Spinal cord (tissue), 9 donors: ENCODE measurements at regions not wholly inside any gene's neighbourhood (a gene's known extent, or its start where the extent isn't known, plus 50 kb on each side); places are given as distances from the start of the nearest gene placed in this dataset.

ENCODE experiments used
- DNase-seq, 6 donors: peaks; one replicate each; pipeline versions ENCODE4 v3.0.0 to v3.0.0-alpha.2; 2013 to 2015; ENCODE audit warnings: low spot score in 6 of 6, low read depth in 4 of 6
- H3K27ac ChIP-seq: one replicate; pipeline ENCODE4 v1.5.1; 2013; ENCODE audit warnings: low read depth, low read length, control low read depth
- H3K27me3 ChIP-seq: one replicate; pipeline ENCODE4 v1.6.1; 2013; ENCODE audit warnings: low read length; ENCODE audit not compliant: control insufficient read depth, insufficient read depth
- H3K36me3 ChIP-seq: one replicate; pipeline ENCODE4 v1.6.1; 2013; ENCODE audit warnings: low read length; ENCODE audit not compliant: control insufficient read depth, insufficient read depth
- H3K4me1 ChIP-seq: one replicate; pipeline ENCODE4 v1.6.1; 2013; ENCODE audit warnings: low read length; ENCODE audit not compliant: control insufficient read depth, insufficient read depth
- H3K4me3 ChIP-seq: one replicate; pipeline ENCODE4 v1.5.1; 2013; ENCODE audit warnings: low read depth, low read length, control low read depth
- H3K9me3 ChIP-seq: one replicate; pipeline ENCODE4 v1.6.1; 2013; ENCODE audit warnings: low read length; ENCODE audit not compliant: control insufficient read depth, insufficient read depth
- WGBS: methylation state at CpG from one replicate; pipeline ENCODE4 v1.1.5; 2013; ENCODE audit warnings: missing lambda C conversion rate; ENCODE audit not compliant: insufficient coverage; 5-methylcytosine and 5-hydroxymethylcytosine counted together
- donor health status: healthy.

- WGBS = 77% methylated on average over 3 of the region's 3 CpGs
These were observed 555.3 kb downstream of the DNAJB9 start for GRCh38 chr7:109125001-109125400.

GRCh38 chr7:109126404-109127050, 556.9 kb downstream of the DNAJB9 start:
- no peaks in the 10 kb centered on the region for H3K36me3 ChIP-seq
- peak in 2 of 6 donors; percentile 21 to 25 for DNase-seq
- no peak overlapping the region for H3K4me3 ChIP-seq
- 50% methylated on average over 1 of the region's 2 CpGs for WGBS
- H3K9me3 ChIP-seq = no peaks in the 10 kb centered on the region
- H3K4me1 ChIP-seq = no peaks in the 10 kb centered on the region
- H3K27me3 ChIP-seq = no peaks in the 10 kb centered on the region
- no peak overlapping the region for H3K27ac ChIP-seq

More at GRCh38 chr7:109125001-109125400, 555.3 kb downstream of the DNAJB9 start:
- H3K36me3 ChIP-seq = no peaks in the 10 kb centered on the region
- no peak for DNase-seq
- H3K4me1 ChIP-seq = no peaks in the 10 kb centered on the region
- no peaks in the 10 kb centered on the region for H3K27me3 ChIP-seq
- no peak overlapping the region for H3K4me3 ChIP-seq
- H3K9me3 ChIP-seq = no peaks in the 10 kb centered on the region
- no peak overlapping the region for H3K27ac ChIP-seq

- Histone ChIP-seq H3K9me3 (no peaks in the 10 kb centered on the region), H3K4me3 (no peak overlapping the region), H3K27me3 (no peaks in the 10 kb centered on the region), H3K27ac (no peak overlapping the region), H3K36me3 (no peaks in the 10 kb centered on the region), H3K4me1 (no peaks in the 10 kb centered on the region)
- WGBS = no CpG with 5 or more reads among the region's 1 CpG
- no peak for DNase-seq
These were observed 557.5 kb downstream of the DNAJB9 start for GRCh38 chr7:109127145-109127544.

- no peak overlapping the region for H3K27ac ChIP-seq
- H3K4me3 ChIP-seq = no peak overlapping the region
- no peak for DNase-seq
- no peaks in the 10 kb centered on the region for H3K36me3 ChIP-seq
- no peaks in the 10 kb centered on the region for H3K4me1 ChIP-seq
- WGBS = no CpG with 5 or more reads among the region's 1 CpG
- no peaks in the 10 kb centered on the region for H3K27me3 ChIP-seq
- no peaks in the 10 kb centered on the region for H3K9me3 ChIP-seq
These were observed 561.5 kb downstream of the DNAJB9 start for GRCh38 chr7:109131141-109131540.

GRCh38 chr7:109136893-109137292, 567.2 kb downstream of the DNAJB9 start:
- H3K4me3 ChIP-seq = no peak overlapping the region
- DNase-seq = no peak
- WGBS = no CpG with 5 or more reads among the region's 3 CpGs
- no peaks in the 10 kb centered on the region for H3K36me3 ChIP-seq
- H3K27ac ChIP-seq = no peak overlapping the region
- no peaks in the 10 kb centered on the region for H3K4me1 ChIP-seq
- H3K9me3 ChIP-seq = no peaks in the 10 kb centered on the region
- no peaks in the 10 kb centered on the region for H3K27me3 ChIP-seq

- Histone ChIP-seq H3K9me3 (no peaks in the 10 kb centered on the region), H3K4me1 (no peaks in the 10 kb centered on the region), H3K27ac (no peak overlapping the region), H3K4me3 (no peak overlapping the region), H3K27me3 (no peaks in the 10 kb centered on the region), H3K36me3 (no peaks in the 10 kb centered on the region)
- WGBS = 90% methylated on average over 1 of the region's 2 CpGs
- no peak for DNase-seq
These were observed 585.1 kb downstream of the DNAJB9 start for GRCh38 chr7:109154748-109155147.

- H3K4me3 ChIP-seq = no peak overlapping the region
- WGBS = no CpG with 5 or more reads among the region's 3 CpGs
- H3K4me1 ChIP-seq = no peaks in the 10 kb centered on the region
- DNase-seq = no peak
- no peaks in the 10 kb centered on the region for H3K27me3 ChIP-seq
- no peaks in the 10 kb centered on the region for H3K36me3 ChIP-seq
- no peaks in the 10 kb centered on the region for H3K9me3 ChIP-seq
- no peak overlapping the region for H3K27ac ChIP-seq
These were observed 588.6 kb downstream of the DNAJB9 start for GRCh38 chr7:109158246-109158645.

- Histone ChIP-seq H3K27ac (no peak overlapping the region), H3K9me3 (no peaks in the 10 kb centered on the region), H3K4me3 (no peak overlapping the region), H3K27me3 (no peaks in the 10 kb centered on the region), H3K4me1 (no peaks in the 10 kb centered on the region), H3K36me3 (no peaks in the 10 kb centered on the region)
- peak in 1 of 6 donors; percentile 55 for DNase-seq
These were observed 607.0 kb downstream of the DNAJB9 start for GRCh38 chr7:109176661-109177060.

GRCh38 chr7:109178342-109178741, 608.7 kb downstream of the DNAJB9 start:
- DNase-seq = no peak
- Histone ChIP-seq H3K27me3 (no peaks in the 10 kb centered on the region), H3K9me3 (no peaks in the 10 kb centered on the region), H3K36me3 (no peaks in the 10 kb centered on the region), H3K4me1 (no peaks in the 10 kb centered on the region), H3K27ac (no peak overlapping the region), H3K4me3 (no peak overlapping the region)
- 100% methylated on average over 1 of the region's 2 CpGs for WGBS

- Histone ChIP-seq H3K9me3 (no peaks in the 10 kb centered on the region), H3K27me3 (no peaks in the 10 kb centered on the region), H3K4me1 (no peaks in the 10 kb centered on the region), H3K4me3 (no peak overlapping the region), H3K27ac (no peak overlapping the region), H3K36me3 (no peaks in the 10 kb centered on the region)
- 94% methylated on average over 2 of the region's 3 CpGs for WGBS
- DNase-seq = no peak
These were observed 609.9 kb downstream of the DNAJB9 start for GRCh38 chr7:109179601-109180000.
